ENCODE measurements at regions not wholly inside any gene's neighbourhood (a gene's known extent, or its start where the extent isn't known, plus 50 kb on each side); places are given as distances from the start of the nearest gene placed in this dataset.

GRCh38 chr11:135027461-135027860 is 615.4 kb upstream of the B3GAT1 start:
- TF ChIP-seq CTCF (IDR thresholded peaks at IDR 0.05) (no peak), POLR2AphosphoS5 (IDR thresholded peaks at IDR 0.05; ENCODE audit: insufficient read depth in 1 of 2, low read depth in 1 of 2) (no peak)
